Stimulated activated naive CD8-positive, alpha-beta T cell treated with anti-CD3 and anti-CD28 coated beads, Interleukin-15, Interleukin-2, amounts not matched to agents 100 ng/mL and 50 ng/mL, for 24 hours (primary cell): ENCODE measurements at regions not wholly inside any gene's neighbourhood (a gene's known extent, or its start where the extent isn't known, plus 50 kb on each side); places are given as distances from the start of the nearest gene placed in this dataset.

Experiments used
- H3K27ac Mint-ChIP-seq: one replicate; pipeline ENCODE4 v1.8.0; 2021; ENCODE audit warnings: mild to moderate bottlenecking, mixed read lengths
- H3K27me3 Mint-ChIP-seq: one replicate; pipeline ENCODE4 v1.8.0; 2021; ENCODE audit warnings: mixed read lengths
- H3K36me3 Mint-ChIP-seq: one replicate; pipeline ENCODE4 v1.8.0; 2021; ENCODE audit warnings: low read depth, mixed read lengths
- H3K4me1 Mint-ChIP-seq: one replicate; pipeline ENCODE4 v1.8.0; 2021; ENCODE audit warnings: low read depth, mixed read lengths
- H3K4me3 Mint-ChIP-seq: one replicate; pipeline ENCODE4 v1.8.0; 2021; ENCODE audit warnings: mild to moderate bottlenecking, mixed read lengths
- H3K9me3 Mint-ChIP-seq: one replicate; pipeline ENCODE4 v1.8.0; 2021; ENCODE audit warnings: mixed read lengths

- no peaks in the 10 kb centered on the region for H3K4me1 Mint-ChIP-seq
- no peak overlapping the region for H3K4me3 Mint-ChIP-seq
- H3K9me3 Mint-ChIP-seq: no peaks in the 10 kb centered on the region
- H3K27me3 Mint-ChIP-seq: no peaks in the 10 kb centered on the region
- H3K36me3 Mint-ChIP-seq: no peaks in the 10 kb centered on the region
- H3K27ac Mint-ChIP-seq: no peak overlapping the region
These were observed 858.9 kb downstream of the GALR1 start for GRCh38 chr18:78108554-78108953.

GRCh38 chr18:78113136-78113939 lies 863.7 kb downstream of the GALR1 start:
- Mint-ChIP-seq H3K27me3 (no peaks in the 10 kb centered on the region), H3K4me1 (no peaks in the 10 kb centered on the region), H3K9me3 (no peaks in the 10 kb centered on the region), H3K4me3 (no peak overlapping the region), H3K27ac (no peak overlapping the region), H3K36me3 (no peaks in the 10 kb centered on the region)

- Mint-ChIP-seq H3K9me3 (no peaks in the 10 kb centered on the region), H3K4me3 (no peak overlapping the region), H3K27me3 (no peaks in the 10 kb centered on the region), H3K4me1 (no peaks in the 10 kb centered on the region), H3K36me3 (no peaks in the 10 kb centered on the region), H3K27ac (no peak overlapping the region)
These were observed 864.2 kb downstream of the GALR1 start for GRCh38 chr18:78113940-78114251.

GRCh38 chr18:78115896-78116561 lies 863.6 kb upstream of the SALL3 start:
- Mint-ChIP-seq H3K9me3 (no peaks in the 10 kb centered on the region), H3K4me1 (no peaks in the 10 kb centered on the region), H3K27ac (no peak overlapping the region), H3K36me3 (no peaks in the 10 kb centered on the region), H3K27me3 (no peaks in the 10 kb centered on the region), H3K4me3 (no peak overlapping the region)

GRCh38 chr18:78123144-78123909 lies 856.3 kb upstream of the SALL3 start:
- Mint-ChIP-seq H3K36me3 (no peaks in the 10 kb centered on the region), H3K9me3 (peaks cover 17% of the 10 kb centered on the region), H3K27me3 (no peaks in the 10 kb centered on the region), H3K27ac (no peak overlapping the region), H3K4me1 (no peaks in the 10 kb centered on the region), H3K4me3 (no peak overlapping the region)

- no peaks in the 10 kb centered on the region for H3K27me3 Mint-ChIP-seq
- H3K4me3 Mint-ChIP-seq: no peak overlapping the region
- H3K36me3 Mint-ChIP-seq: no peaks in the 10 kb centered on the region
- no peak overlapping the region for H3K27ac Mint-ChIP-seq
- peaks cover 17% of the 10 kb centered on the region for H3K9me3 Mint-ChIP-seq
- H3K4me1 Mint-ChIP-seq: no peaks in the 10 kb centered on the region
These were observed 855.5 kb upstream of the SALL3 start for GRCh38 chr18:78123926-78124797.

- no peak overlapping the region for H3K27ac Mint-ChIP-seq
- H3K9me3 Mint-ChIP-seq: peaks cover 17% of the 10 kb centered on the region
- no peaks in the 10 kb centered on the region for H3K4me1 Mint-ChIP-seq
- no peaks in the 10 kb centered on the region for H3K36me3 Mint-ChIP-seq
- no peaks in the 10 kb centered on the region for H3K27me3 Mint-ChIP-seq
- no peak overlapping the region for H3K4me3 Mint-ChIP-seq
These were observed 854.3 kb upstream of the SALL3 start for GRCh38 chr18:78125206-78125896.

- Mint-ChIP-seq H3K36me3 (no peaks in the 10 kb centered on the region), H3K4me3 (no peak overlapping the region), H3K27me3 (no peaks in the 10 kb centered on the region), H3K9me3 (peaks cover 17% of the 10 kb centered on the region), H3K4me1 (no peaks in the 10 kb centered on the region), H3K27ac (no peak overlapping the region)
These were observed 853.5 kb upstream of the SALL3 start for GRCh38 chr18:78126106-78126505.

- H3K36me3 Mint-ChIP-seq: no peaks in the 10 kb centered on the region
- peaks cover 15% of the 10 kb centered on the region for H3K9me3 Mint-ChIP-seq
- no peaks in the 10 kb centered on the region for H3K4me1 Mint-ChIP-seq
- H3K4me3 Mint-ChIP-seq: no peak overlapping the region
- H3K27ac Mint-ChIP-seq: no peak overlapping the region
- no peaks in the 10 kb centered on the region for H3K27me3 Mint-ChIP-seq
These were observed 853.1 kb upstream of the SALL3 start for GRCh38 chr18:78126536-78126935.

- Mint-ChIP-seq H3K9me3 (peaks cover 13% of the 10 kb centered on the region), H3K4me1 (no peaks in the 10 kb centered on the region), H3K36me3 (no peaks in the 10 kb centered on the region), H3K27me3 (no peaks in the 10 kb centered on the region), H3K4me3 (no peak overlapping the region), H3K27ac (no peak overlapping the region)
These were observed 852.6 kb upstream of the SALL3 start for GRCh38 chr18:78127041-78127440.

GRCh38 chr18:78128004-78128403 lies 851.6 kb upstream of the SALL3 start:
- Mint-ChIP-seq H3K4me3 (no peak overlapping the region), H3K9me3 (peaks cover 13% of the 10 kb centered on the region), H3K27me3 (no peaks in the 10 kb centered on the region), H3K36me3 (no peaks in the 10 kb centered on the region), H3K4me1 (no peaks in the 10 kb centered on the region), H3K27ac (no peak overlapping the region)

- Mint-ChIP-seq H3K4me1 (no peaks in the 10 kb centered on the region), H3K27ac (no peak overlapping the region), H3K4me3 (no peak overlapping the region), H3K27me3 (no peaks in the 10 kb centered on the region), H3K9me3 (peaks cover 13% of the 10 kb centered on the region), H3K36me3 (no peaks in the 10 kb centered on the region)
These were observed 850.4 kb upstream of the SALL3 start for GRCh38 chr18:78129260-78129659.

- Mint-ChIP-seq H3K4me3 (no peak overlapping the region), H3K36me3 (no peaks in the 10 kb centered on the region), H3K27ac (no peak overlapping the region), H3K9me3 (peaks cover 10% of the 10 kb centered on the region), H3K27me3 (no peaks in the 10 kb centered on the region), H3K4me1 (no peaks in the 10 kb centered on the region)
These were observed 849.1 kb upstream of the SALL3 start for GRCh38 chr18:78130232-78131195.
